ENCODE measurements at regions not wholly inside any gene's neighbourhood (a gene's known extent, or its start where the extent isn't known, plus 50 kb on each side); places are given as distances from the start of the nearest gene placed in this dataset.

GRCh38 chr6:170199716-170200115, 91.2 kb downstream of the DLL1 start:
- TF ChIP-seq CTCF (IDR thresholded peaks at IDR 0.05; ENCODE audit: extremely low read depth in 1 of 2, insufficient read depth in 1 of 2, low read depth in 1 of 2, low read length in 2 of 2), result no peak
- no peak for TF ChIP-seq POLR2A (IDR thresholded peaks at IDR 0.05; ENCODE audit: low read depth, low read length)
- TF ChIP-seq POLR2AphosphoS5 (IDR thresholded peaks at IDR 0.05; ENCODE audit: insufficient read depth, low read depth, low read length), result no peak
- TF ChIP-seq EZH2 (IDR thresholded peaks at IDR 0.05; ENCODE audit: borderline replicate concordance, low read depth, low read length, severe bottlenecking), result no peak
- no peak for TF ChIP-seq MYC (IDR thresholded peaks at IDR 0.05; ENCODE audit: low read depth, low read length)
- no peak for TF ChIP-seq FOS (IDR thresholded peaks at IDR 0.05; ENCODE audit: borderline replicate concordance, insufficient read depth, low read length)
- no peak for TF ChIP-seq MAX (IDR thresholded peaks at IDR 0.05; ENCODE audit: insufficient read depth, insufficient read length)
- no peak for TF ChIP-seq GATA2 (IDR thresholded peaks at IDR 0.05; ENCODE audit: insufficient read depth, insufficient read length, low read depth, low read length)
- no peak for TF ChIP-seq JUN (IDR thresholded peaks at IDR 0.05; ENCODE audit: borderline replicate concordance, insufficient read depth, insufficient read length, low read depth)
